ENCODE measurements at regions not wholly inside any gene's neighbourhood (a gene's known extent, or its start where the extent isn't known, plus 50 kb on each side); places are given as distances from the start of the nearest gene placed in this dataset.

- no peak for DNase-seq
- H3K4me1 Mint-ChIP-seq: no peaks in the 10 kb centered on the region
- H3K36me3 Mint-ChIP-seq: no peaks in the 10 kb centered on the region
These were observed 329.4 kb upstream of the CHRM3 start for GRCh38 chr1:239056940-239057339.

GRCh38 chr1:239053279-239053678 is 333.1 kb upstream of the CHRM3 start:
- Histone ChIP-seq H3K4me3 (ENCODE audit: low read depth, low read length) (no peak overlapping the region), H3K4me1 (ENCODE audit: control insufficient read depth, insufficient read depth, low read length, poor library complexity, severe bottlenecking) (no peaks in the 10 kb centered on the region), H3K27ac (ENCODE audit: insufficient read depth, low read length, poor library complexity, severe bottlenecking) (no peak overlapping the region), H3K27me3 (ENCODE audit: control insufficient read depth, insufficient read depth, low read length) (no peaks in the 10 kb centered on the region), H3K36me3 (ENCODE audit: control insufficient read depth, insufficient read depth, low read length) (no peaks in the 10 kb centered on the region), H3K9me3 (ENCODE audit: control insufficient read depth in 2 of 2, low read length in 2 of 2) (peaks cover 0 to 3% of the 10 kb centered on the region in 2 experiments)
- Mint-ChIP-seq H3K36me3 (no peaks in the 10 kb centered on the region), H3K27ac (no peak overlapping the region), H3K4me1 (no peaks in the 10 kb centered on the region), H3K4me3 (no peak overlapping the region), H3K27me3 (no peaks in the 10 kb centered on the region), H3K9me3 (peaks cover 2 to 19% (median 15%) of the 10 kb centered on the region in 7 donors)
- DNase-seq (no peak), ATAC-seq (ENCODE audit: low read depth in 2 of 2) (no peak)

More at GRCh38 chr1:239056940-239057339, 329.4 kb upstream of the CHRM3 start:
- no peak for ATAC-seq (ENCODE audit: low read depth in 2 of 2)
- no peaks in the 10 kb centered on the region for H3K27me3 Mint-ChIP-seq
- Histone ChIP-seq H3K9me3 (ENCODE audit: control insufficient read depth in 2 of 2, low read length in 2 of 2) (peaks cover 0 to 7% of the 10 kb centered on the region in 2 experiments), H3K36me3 (ENCODE audit: control insufficient read depth, insufficient read depth, low read length) (no peaks in the 10 kb centered on the region), H3K27ac (ENCODE audit: insufficient read depth, low read length, poor library complexity, severe bottlenecking) (no peak overlapping the region), H3K27me3 (ENCODE audit: control insufficient read depth, insufficient read depth, low read length) (no peaks in the 10 kb centered on the region), H3K4me1 (ENCODE audit: control insufficient read depth, insufficient read depth, low read length, poor library complexity, severe bottlenecking) (no peaks in the 10 kb centered on the region), H3K4me3 (ENCODE audit: low read depth, low read length) (no peak overlapping the region)
- no peak overlapping the region for H3K4me3 Mint-ChIP-seq
- peaks cover 4 to 20% (median 12%) of the 10 kb centered on the region in 7 donors for H3K9me3 Mint-ChIP-seq
- H3K27ac Mint-ChIP-seq: no peak overlapping the region

DNA sequence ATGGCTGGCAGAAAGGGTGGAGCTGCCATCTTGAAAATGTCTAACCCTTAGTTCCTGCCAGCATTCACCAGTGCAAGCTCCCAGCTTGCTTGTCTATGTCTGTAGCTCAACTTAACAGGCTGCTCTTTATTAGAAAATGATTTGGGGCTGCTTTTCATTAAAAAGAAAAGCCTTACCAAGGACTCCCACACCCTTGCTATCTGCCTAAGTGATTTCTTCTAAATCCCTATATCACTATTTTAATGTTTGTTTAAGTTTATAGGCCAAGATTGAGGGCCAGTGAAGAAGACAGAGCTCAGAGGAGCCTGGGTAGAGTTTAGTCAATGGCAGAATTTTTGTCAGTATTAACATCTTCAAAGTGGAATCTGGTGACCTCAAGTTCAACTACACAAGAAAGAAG is 336.8 kb upstream of the CHRM3 start:
- no peaks in the 10 kb centered on the region for H3K36me3 Mint-ChIP-seq
- H3K27ac Mint-ChIP-seq: no peak overlapping the region
- Histone ChIP-seq H3K9me3 (ENCODE audit: control insufficient read depth in 2 of 2, low read length in 2 of 2) (no peaks in the 10 kb centered on the region), H3K4me3 (ENCODE audit: low read depth, low read length) (no peak overlapping the region), H3K27ac (ENCODE audit: insufficient read depth, low read length, poor library complexity, severe bottlenecking) (no peak overlapping the region), H3K27me3 (ENCODE audit: control insufficient read depth, insufficient read depth, low read length) (no peaks in the 10 kb centered on the region), H3K4me1 (ENCODE audit: control insufficient read depth, insufficient read depth, low read length, poor library complexity, severe bottlenecking) (no peaks in the 10 kb centered on the region), H3K36me3 (ENCODE audit: control insufficient read depth, insufficient read depth, low read length) (no peaks in the 10 kb centered on the region)
- no peaks in the 10 kb centered on the region for H3K27me3 Mint-ChIP-seq
- H3K9me3 Mint-ChIP-seq: peaks cover under 1 to 19% (median 7%) of the 10 kb centered on the region in 7 donors
- DNase-seq (no peak), ATAC-seq (ENCODE audit: low read depth in 2 of 2) (no peak)
- no peak overlapping the region for H3K4me3 Mint-ChIP-seq
- H3K4me1 Mint-ChIP-seq: no peaks in the 10 kb centered on the region

DNA sequence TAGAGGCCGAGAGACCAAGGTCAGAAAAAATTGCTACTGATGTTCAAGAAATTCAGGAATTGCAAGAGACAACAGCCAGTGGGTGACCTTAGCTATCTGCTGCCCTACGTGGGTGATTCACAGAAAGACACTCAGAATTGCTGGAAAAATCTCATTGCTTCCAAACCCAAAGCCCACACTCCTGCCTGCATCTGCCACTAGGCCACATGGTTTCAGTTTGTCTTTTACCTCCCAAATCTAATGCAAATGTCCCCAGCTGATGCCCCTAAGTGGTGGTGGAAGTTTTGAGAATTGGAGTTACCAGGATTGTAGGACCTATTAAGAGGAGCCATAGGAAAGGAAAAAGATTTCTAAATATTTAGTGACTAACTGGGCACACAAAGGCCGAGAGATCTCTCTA is 341.5 kb upstream of the CHRM3 start:
- peaks cover 3 to 14% (median 6%) of the 10 kb centered on the region in 7 donors for H3K9me3 Mint-ChIP-seq
- H3K4me1 ChIP-seq (ENCODE audit: control insufficient read depth, insufficient read depth, low read length, poor library complexity, severe bottlenecking): no peaks in the 10 kb centered on the region
- no peaks in the 10 kb centered on the region for H3K36me3 Mint-ChIP-seq

DNA sequence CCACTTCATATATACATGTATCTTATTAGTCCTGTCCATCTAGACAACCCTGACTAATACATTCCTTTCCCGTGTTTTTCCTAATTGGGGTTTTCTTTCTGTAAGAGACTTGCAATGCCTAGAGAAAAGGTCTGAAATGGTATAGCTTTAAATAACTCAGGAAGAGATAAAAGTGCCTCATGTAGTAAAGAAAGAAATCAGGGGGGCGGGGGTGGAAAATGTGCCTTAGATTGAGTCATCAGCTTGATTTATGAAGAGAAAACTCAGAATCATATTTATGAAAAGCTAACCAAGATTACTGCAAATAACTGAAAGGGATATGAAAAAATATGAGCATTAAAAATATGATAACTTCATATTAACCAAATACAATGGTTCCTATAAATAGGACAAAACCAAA is 345.8 kb upstream of the CHRM3 start:
- ATAC-seq (ENCODE audit: low read depth in 2 of 2): no peak
- Mint-ChIP-seq H3K36me3 (no peaks in the 10 kb centered on the region), H3K27ac (no peak overlapping the region), H3K4me1 (no peaks in the 10 kb centered on the region), H3K9me3 (peaks cover 2 to 16% (median 8%) of the 10 kb centered on the region in 7 donors), H3K27me3 (no peaks in the 10 kb centered on the region), H3K4me3 (peak overlapping the region in 1 of 4 donors; percentile 27)
- no peak overlapping the region for H3K27ac ChIP-seq (ENCODE audit: insufficient read depth, low read length, poor library complexity, severe bottlenecking)
- DNase-seq: no peak
- H3K9me3 ChIP-seq (ENCODE audit: control insufficient read depth in 2 of 2, low read length in 2 of 2): no peaks in the 10 kb centered on the region
- no peaks in the 10 kb centered on the region for H3K27me3 ChIP-seq (ENCODE audit: control insufficient read depth, insufficient read depth, low read length)
- H3K4me1 ChIP-seq (ENCODE audit: control insufficient read depth, insufficient read depth, low read length, poor library complexity, severe bottlenecking): no peaks in the 10 kb centered on the region
- H3K36me3 ChIP-seq (ENCODE audit: control insufficient read depth, insufficient read depth, low read length): no peaks in the 10 kb centered on the region
- no peak overlapping the region for H3K4me3 ChIP-seq (ENCODE audit: low read depth, low read length)

More for the DNA sequence above, 341.5 kb upstream of the CHRM3 start:
- H3K4me1 Mint-ChIP-seq: no peaks in the 10 kb centered on the region
- no peak overlapping the region for H3K27ac Mint-ChIP-seq
- no peaks in the 10 kb centered on the region for H3K27me3 Mint-ChIP-seq
- H3K4me3 Mint-ChIP-seq: no peak overlapping the region
- DNase-seq (no peak), ATAC-seq (ENCODE audit: low read depth in 2 of 2) (no peak)
- Histone ChIP-seq H3K27me3 (ENCODE audit: control insufficient read depth, insufficient read depth, low read length) (no peaks in the 10 kb centered on the region), H3K27ac (ENCODE audit: insufficient read depth, low read length, poor library complexity, severe bottlenecking) (no peak overlapping the region), H3K36me3 (ENCODE audit: control insufficient read depth, insufficient read depth, low read length) (no peaks in the 10 kb centered on the region), H3K9me3 (ENCODE audit: control insufficient read depth in 2 of 2, low read length in 2 of 2) (no peaks in the 10 kb centered on the region), H3K4me3 (ENCODE audit: low read depth, low read length) (no peak overlapping the region)

- Histone ChIP-seq H3K27ac (ENCODE audit: insufficient read depth, low read length, poor library complexity, severe bottlenecking) (no peak overlapping the region), H3K36me3 (ENCODE audit: control insufficient read depth, insufficient read depth, low read length) (no peaks in the 10 kb centered on the region), H3K9me3 (ENCODE audit: control insufficient read depth in 2 of 2, low read length in 2 of 2) (no peaks in the 10 kb centered on the region), H3K27me3 (ENCODE audit: control insufficient read depth, insufficient read depth, low read length) (no peaks in the 10 kb centered on the region), H3K4me1 (ENCODE audit: control insufficient read depth, insufficient read depth, low read length, poor library complexity, severe bottlenecking) (no peaks in the 10 kb centered on the region), H3K4me3 (ENCODE audit: low read depth, low read length) (no peak overlapping the region)
- H3K36me3 Mint-ChIP-seq: no peaks in the 10 kb centered on the region
- no peak overlapping the region for H3K4me3 Mint-ChIP-seq
- DNase-seq: no peak
- no peak for ATAC-seq (ENCODE audit: low read depth in 2 of 2)
- H3K9me3 Mint-ChIP-seq: peaks cover 3 to 8% (median 5%) of the 10 kb centered on the region in 7 donors
- no peaks in the 10 kb centered on the region for H3K4me1 Mint-ChIP-seq
- H3K27me3 Mint-ChIP-seq: no peaks in the 10 kb centered on the region
- H3K27ac Mint-ChIP-seq: no peak overlapping the region
These were observed 355.1 kb upstream of the CHRM3 start for GRCh38 chr1:239031310-239031709.

DNA sequence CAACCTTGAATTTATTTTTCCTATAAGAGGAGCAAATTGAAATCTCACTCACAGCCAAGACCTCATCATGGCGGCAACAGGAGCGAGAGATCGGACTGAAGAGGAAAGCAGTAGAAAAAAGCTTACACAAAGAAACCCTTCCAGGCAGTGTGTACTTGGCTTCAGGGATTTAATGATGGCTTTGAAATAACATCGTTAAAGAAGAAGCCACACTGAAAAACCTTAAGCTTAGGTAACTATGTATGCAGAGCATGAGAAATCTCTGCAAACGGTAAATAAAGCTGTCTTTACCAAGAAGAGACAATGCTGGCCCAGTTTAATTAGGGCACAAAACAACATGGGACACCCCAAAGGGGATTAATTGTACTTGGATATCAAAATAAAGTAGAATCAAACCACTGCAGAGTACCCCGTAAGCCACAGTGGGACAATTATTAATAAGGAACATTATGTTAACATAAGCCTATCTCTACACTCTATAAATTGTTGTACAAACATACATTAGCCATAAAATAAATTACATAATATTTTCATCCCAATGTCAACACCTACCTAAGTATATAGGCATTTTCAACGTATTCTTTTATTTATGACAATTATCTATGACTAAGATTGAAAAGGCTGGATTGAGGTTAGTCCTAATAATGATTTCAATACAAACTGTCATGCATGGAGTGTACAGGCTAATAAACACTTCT is 360.2 kb upstream of the CHRM3 start:
- Histone ChIP-seq H3K36me3 (ENCODE audit: control insufficient read depth, insufficient read depth, low read length) (no peaks in the 10 kb centered on the region), H3K4me1 (ENCODE audit: control insufficient read depth, insufficient read depth, low read length, poor library complexity, severe bottlenecking) (no peaks in the 10 kb centered on the region), H3K27ac (ENCODE audit: insufficient read depth, low read length, poor library complexity, severe bottlenecking) (no peak overlapping the region), H3K27me3 (ENCODE audit: control insufficient read depth, insufficient read depth, low read length) (no peaks in the 10 kb centered on the region), H3K9me3 (ENCODE audit: control insufficient read depth in 2 of 2, low read length in 2 of 2) (no peaks in the 10 kb centered on the region), H3K4me3 (ENCODE audit: low read depth, low read length) (no peak overlapping the region)
- no peak overlapping the region for H3K4me3 Mint-ChIP-seq
- H3K27me3 Mint-ChIP-seq: no peaks in the 10 kb centered on the region
- ATAC-seq (ENCODE audit: low read depth in 2 of 2) (no peak), DNase-seq (no peak)
- no peak overlapping the region for H3K27ac Mint-ChIP-seq
- peaks cover 0 to 12% (median 8%) of the 10 kb centered on the region in 7 donors for H3K9me3 Mint-ChIP-seq
- no peaks in the 10 kb centered on the region for H3K36me3 Mint-ChIP-seq
- no peaks in the 10 kb centered on the region for H3K4me1 Mint-ChIP-seq

GRCh38 chr1:239025223-239025622 is 361.1 kb upstream of the CHRM3 start:
- Mint-ChIP-seq H3K27ac (peak overlapping the region in 1 of 3 donors; percentile 14), H3K36me3 (no peaks in the 10 kb centered on the region), H3K4me1 (no peaks in the 10 kb centered on the region), H3K9me3 (peaks cover 0 to 14% (median 6%) of the 10 kb centered on the region in 7 donors), H3K27me3 (no peaks in the 10 kb centered on the region), H3K4me3 (no peak overlapping the region)
- H3K27me3 ChIP-seq (ENCODE audit: control insufficient read depth, insufficient read depth, low read length): no peaks in the 10 kb centered on the region
- DNase-seq (no peak), ATAC-seq (ENCODE audit: low read depth in 2 of 2) (no peak)
- no peaks in the 10 kb centered on the region for H3K36me3 ChIP-seq (ENCODE audit: control insufficient read depth, insufficient read depth, low read length)
- no peak overlapping the region for H3K27ac ChIP-seq (ENCODE audit: insufficient read depth, low read length, poor library complexity, severe bottlenecking)
- H3K9me3 ChIP-seq (ENCODE audit: control insufficient read depth in 2 of 2, low read length in 2 of 2): no peaks in the 10 kb centered on the region
- H3K4me1 ChIP-seq (ENCODE audit: control insufficient read depth, insufficient read depth, low read length, poor library complexity, severe bottlenecking): no peaks in the 10 kb centered on the region
- no peak overlapping the region for H3K4me3 ChIP-seq (ENCODE audit: low read depth, low read length)

Measured in CD4-positive, CD25-positive, alpha-beta regulatory T cell (primary cell).